Nucleus accumbens (tissue), 56 donors: ENCODE measurements at regions not wholly inside any gene's neighbourhood (a gene's known extent, or its start where the extent isn't known, plus 50 kb on each side); places are given as distances from the start of the nearest gene placed in this dataset.

Source experiments
- DNase-seq, 56 donors: peaks; one replicate each; lab custom pipeline; 2025; lab: John Stamatoyannopoulos, UW

GRCh38 chr18:42258301-42258965 lies 303.4 kb downstream of the PIK3C3 start:
- DNase-seq, result no peak

- DNase-seq, result no peak
Observed at GRCh38 chr18:42261731-42262130, 306.7 kb downstream of the PIK3C3 start.

- no peak for DNase-seq
Observed at GRCh38 chr18:42264497-42264896, 309.5 kb downstream of the PIK3C3 start.

DNA sequence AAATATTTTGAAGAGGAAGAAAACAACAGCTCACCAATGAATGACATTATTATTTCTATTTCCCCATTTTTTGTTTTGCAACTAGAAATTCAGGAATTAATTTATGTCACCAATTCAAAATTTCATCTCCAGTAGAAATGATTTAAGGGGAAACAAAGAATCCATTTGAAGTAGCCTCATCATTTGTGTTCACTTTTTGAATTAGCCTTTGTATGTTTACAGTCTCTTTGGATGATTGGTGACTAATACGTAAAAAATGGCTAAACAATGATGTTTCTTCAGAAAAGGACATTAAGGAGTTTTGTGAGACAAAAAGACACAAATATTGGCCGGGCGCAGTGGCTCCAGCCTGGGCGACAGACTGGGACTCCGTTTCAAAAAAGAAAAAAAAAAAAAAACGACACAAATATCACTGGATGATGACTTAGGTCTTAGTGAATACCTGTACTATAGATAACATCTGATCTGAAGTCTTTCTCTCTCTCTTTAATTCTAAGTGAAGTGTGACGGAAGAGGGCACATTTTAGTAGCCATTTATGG lies 313.2 kb downstream of the PIK3C3 start:
- DNase-seq, result no peak

DNA sequence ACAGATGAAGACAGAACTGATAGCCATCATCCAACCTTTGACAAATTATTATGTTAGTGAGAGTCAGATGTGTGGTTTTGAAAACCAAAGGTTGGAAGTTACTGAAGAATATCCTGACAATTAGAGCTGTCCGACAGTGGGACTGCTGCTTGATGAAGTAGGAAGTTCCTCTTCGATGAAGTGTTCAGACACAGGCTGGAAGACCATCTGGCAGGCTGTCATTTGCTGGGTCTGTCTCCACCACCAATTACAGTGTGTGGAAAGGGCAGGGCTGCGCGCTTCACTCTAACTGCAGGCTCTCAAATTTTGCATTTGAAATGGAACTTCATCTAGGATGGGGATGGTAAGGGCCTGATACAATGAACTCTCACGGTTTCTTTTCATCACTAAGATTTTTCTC lies 313.8 kb downstream of the PIK3C3 start:
- no peak for DNase-seq

- no peak for DNase-seq
Observed at GRCh38 chr18:42271647-42272414, 316.8 kb downstream of the PIK3C3 start.

DNA sequence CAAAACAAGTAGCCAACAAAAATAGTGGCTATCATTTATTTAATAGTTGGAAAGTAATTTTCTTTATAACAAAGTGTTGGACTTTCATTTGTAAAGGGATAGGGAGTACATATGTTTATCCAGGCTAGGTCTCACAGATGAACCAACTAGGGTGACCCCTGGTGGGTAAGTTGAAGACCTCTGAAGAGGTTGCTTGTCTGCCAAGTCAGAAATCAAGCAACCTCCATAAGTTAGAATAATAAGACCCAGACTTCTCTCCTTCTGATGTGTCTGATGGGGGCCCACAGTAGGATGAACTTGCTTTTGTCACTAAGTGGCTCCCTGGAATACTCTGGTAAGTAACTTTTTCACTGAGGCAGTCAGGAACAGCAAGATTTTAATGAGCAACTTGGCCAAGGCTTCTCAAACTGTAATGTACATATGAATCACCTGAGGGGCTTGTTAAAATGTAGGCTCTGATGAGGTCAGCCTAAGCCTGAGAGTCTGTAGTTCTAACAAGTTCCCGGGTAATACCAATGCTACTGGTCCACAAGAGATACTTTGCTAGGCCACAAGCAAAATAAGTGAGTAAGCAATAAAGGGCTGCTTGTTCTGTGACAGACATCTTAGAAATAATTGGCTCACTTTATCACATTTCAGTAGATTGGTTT lies 319.6 kb downstream of the PIK3C3 start:
- DNase-seq, result no peak

GRCh38 chr18:42275138-42275535 lies 320.1 kb downstream of the PIK3C3 start:
- peak in 1 of 56 donors; percentile 2 for DNase-seq

GRCh38 chr18:42275949-42276730 lies 321.1 kb downstream of the PIK3C3 start:
- DNase-seq, result no peak

GRCh38 chr18:42281124-42281523 lies 326.1 kb downstream of the PIK3C3 start:
- DNase-seq, result no peak

DNA sequence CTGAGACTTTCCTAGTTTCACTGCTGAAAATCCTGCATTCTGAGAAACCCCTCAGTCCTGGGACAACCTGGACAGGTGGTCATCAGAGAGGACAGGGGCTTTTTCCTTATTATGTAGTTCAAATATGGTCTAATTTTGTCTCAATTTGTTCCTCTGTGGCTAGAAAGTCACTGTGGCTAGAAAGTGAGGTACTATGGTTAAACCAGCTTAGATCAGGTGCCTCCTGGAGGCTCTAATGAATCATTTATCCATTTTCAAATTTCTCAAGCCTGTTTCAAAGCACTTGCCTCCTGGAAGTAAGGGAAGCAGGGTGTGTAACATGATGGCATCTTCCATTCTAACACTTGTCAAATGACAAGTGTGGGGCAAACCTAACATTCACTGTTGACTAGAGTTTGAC lies 326.8 kb downstream of the PIK3C3 start:
- DNase-seq, result no peak

DNA sequence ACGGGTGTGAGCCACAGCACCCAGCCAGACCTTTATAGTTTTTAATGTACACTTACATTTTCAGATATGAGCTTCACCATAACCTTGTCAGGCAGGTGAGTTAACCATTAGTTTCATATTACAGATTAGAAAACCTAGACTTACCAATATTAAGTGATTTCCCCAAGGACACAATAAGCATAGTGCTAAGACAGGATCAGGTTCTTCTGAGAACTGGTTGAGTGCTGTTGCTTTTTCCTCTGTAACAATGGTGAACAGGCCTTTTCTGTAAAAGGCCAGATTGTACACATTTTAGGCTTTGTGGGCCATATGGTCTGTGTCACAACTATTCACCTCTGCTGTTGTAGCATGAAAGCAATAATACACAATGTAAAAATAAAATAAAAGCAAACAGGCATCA lies 332.0 kb downstream of the PIK3C3 start:
- no peak for DNase-seq

DNA sequence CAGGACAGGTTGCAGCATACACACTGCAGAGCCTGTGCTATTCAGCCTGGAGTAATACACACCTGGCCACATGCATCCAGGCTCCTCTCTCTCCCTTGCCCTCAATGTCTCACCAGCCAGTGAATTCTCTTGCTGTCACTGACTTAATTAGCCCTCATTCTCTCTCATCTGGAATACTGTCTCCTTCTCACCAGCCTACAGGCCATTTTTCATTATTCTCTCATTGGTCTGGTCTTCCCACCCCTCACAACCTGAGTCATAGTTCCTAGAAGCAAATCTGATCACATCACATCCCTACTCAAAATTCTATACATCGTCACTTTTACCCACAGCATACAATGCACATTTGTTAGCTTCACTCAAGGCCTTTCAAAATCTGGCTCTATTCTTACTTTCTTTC lies 333.1 kb downstream of the PIK3C3 start:
- no peak for DNase-seq

GRCh38 chr18:42289526-42289925 lies 334.5 kb downstream of the PIK3C3 start:
- no peak for DNase-seq

GRCh38 chr18:42290318-42291307 lies 335.6 kb downstream of the PIK3C3 start:
- no peak for DNase-seq

DNA sequence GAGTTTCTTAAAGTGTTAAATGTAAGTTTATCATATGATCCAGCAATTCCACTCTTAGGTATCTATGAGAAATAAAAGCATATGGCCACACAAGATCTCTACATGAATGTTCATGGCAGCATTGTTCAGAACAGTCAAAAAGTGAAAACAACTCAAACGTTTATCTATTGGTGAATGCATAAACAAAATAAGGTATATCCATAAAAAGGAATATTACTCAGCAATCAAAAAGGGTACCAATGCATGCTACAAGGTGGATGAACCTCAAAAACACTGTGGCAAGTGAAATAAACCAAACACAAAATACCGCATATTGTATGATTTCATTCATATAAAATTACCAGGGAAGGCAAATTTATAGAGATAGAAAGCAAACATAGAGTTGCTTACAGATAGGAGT lies 337.6 kb downstream of the PIK3C3 start:
- no peak for DNase-seq

GRCh38 chr18:42296192-42296591 lies 341.2 kb downstream of the PIK3C3 start:
- no peak for DNase-seq

- DNase-seq, result no peak
Observed at GRCh38 chr18:42296723-42297122, 341.7 kb downstream of the PIK3C3 start.
